Heart right ventricle (tissue), 16 donors: ENCODE measurements at regions not wholly inside any gene's neighbourhood (a gene's known extent, or its start where the extent isn't known, plus 50 kb on each side); places are given as distances from the start of the nearest gene placed in this dataset.

Experiments used
- ATAC-seq, 8 donors: fragments of 200-7000 bp; cut with Tn5 transposase; one replicate each; pipeline ENCODE4 v1.9.1; 2020; ENCODE audit warnings: mild to moderate bottlenecking in 8 of 8, moderate library complexity in 8 of 8, moderate number of reproducible peaks in 1 of 8
- DNase-seq, 2 donors: peaks; one replicate each; pipeline ENCODE4 v3.0.0-alpha.2; 2020
- H3K27ac ChIP-seq, 10 donors: fragments of 200-600 bp; sonication (generic) in 2 of 10; one replicate each; pipeline versions ENCODE4 v1.5.0 to v1.8.0; 2020 to 2022; ENCODE audit warnings: mild to moderate bottlenecking in 3 of 10
- H3K27me3 ChIP-seq, 7 donors: fragments of 200-600 bp; one replicate each; pipeline ENCODE4 v1.8.0; 2021 to 2022; ENCODE audit warnings: mild to moderate bottlenecking in 2 of 7
- H3K36me3 ChIP-seq, 9 donors: fragments of 200-600 bp; sonication (generic) in 1 of 9; one replicate each; pipeline versions ENCODE4 v1.5.0 to v1.8.0; 2020 to 2022; ENCODE audit warnings: mild to moderate bottlenecking in 2 of 9
- H3K4me1 ChIP-seq, 9 donors: fragments of 200-600 bp; sonication (generic) in 1 of 9; one replicate each; pipeline versions ENCODE4 v1.5.0 to v1.8.0; 2020 to 2022; ENCODE audit warnings: mild to moderate bottlenecking in 4 of 9
- H3K4me3 ChIP-seq, 10 donors: fragments of 200-600 bp; sonication (generic) in 2 of 10; one replicate each; pipeline versions ENCODE4 v1.5.0 to v1.8.0; 2020 to 2022; ENCODE audit warnings: mild to moderate bottlenecking in 7 of 10, moderate library complexity in 2 of 10
- H3K9me3 ChIP-seq, 11 donors: fragments of 200-600 bp in 10 of 11; sonication (generic) in 2 of 11; one replicate each; pipeline versions ENCODE4 v1.5.0 to v1.8.0; 2013 to 2022; ENCODE audit warnings: mild to moderate bottlenecking in 2 of 11, control low read depth in 1 of 11, moderate library complexity in 1 of 11
- WGBS, 2 donors: extraction: QIAGEN DNeasy Blood & Tissue Kit; methylation state at CpG; one replicate each; pipeline ENCODE4 v1.1.7; 2013; ENCODE audit warnings: inconsistent platforms in 1 of 2; 5-methylcytosine and 5-hydroxymethylcytosine counted together
- intact Hi-C, 10 donors: fragments of 100-400 bp; cut with DNase I; formaldehyde crosslinking; loops; one replicate each; pipeline versions ENCODE4 v1.11.1 to v1.14.2; 2022
- TF ChIP-seq, protein P1 (sequence below), 9 donors: fragments of 200-600 bp; sonication (generic) in 2 of 9; IDR thresholded peaks; one replicate each; pipeline versions ENCODE4 v1.5.0 to v1.8.0; 2021 to 2022; ENCODE audit warnings: antibody characterized with exemption in 9 of 9, mild to moderate bottlenecking in 5 of 9, moderate library complexity in 1 of 9
- donor health status: Arrhythmogenic right ventricular cardiomyopathy.
- donor health status: ischemic (EF 13 %, LVEDD 7.1; RV severe dilation, severe dysfunction).
- donor health status: healthy with polysubstance abuse.
- donor health status: DM: no; HTN: yes; CAD: no.
- donor health status: DM: no; HTN: no; CAD: no.
- donor health status: ischemic (EF 25% LVEDD 6.9; RV normal size, moderate dysfunction).
- donor health status: ischemic (EF 25% LVEDD 5.7; RV mildly dilated, moderate dysfunction).
- donor health status: healthy.
- donor health status: DM: yes; HTN: yes; CAD: no.
- donor health status: Ischemic cardiomyopathy.
- donor health status: ischemic (EF 35%, LVEDD 5.7; RV mildly dilated, moderate dysfunction).
- donor health status: nonischemic (EF 11% LVEDD 7.7; RV severe dilation, severe dysfunction).
- donor health status: DM: yes; HTN: yes; CAD: no.
- donor health status: PGD.
- donor health status: ischemic (EF 29% LVEDD 5.4; RV normal size, mild dysfunction).
- donor health status: nonischemic (EF 23%, LVEDD 6.1; RV moderate dilation, normal function).

DNA sequence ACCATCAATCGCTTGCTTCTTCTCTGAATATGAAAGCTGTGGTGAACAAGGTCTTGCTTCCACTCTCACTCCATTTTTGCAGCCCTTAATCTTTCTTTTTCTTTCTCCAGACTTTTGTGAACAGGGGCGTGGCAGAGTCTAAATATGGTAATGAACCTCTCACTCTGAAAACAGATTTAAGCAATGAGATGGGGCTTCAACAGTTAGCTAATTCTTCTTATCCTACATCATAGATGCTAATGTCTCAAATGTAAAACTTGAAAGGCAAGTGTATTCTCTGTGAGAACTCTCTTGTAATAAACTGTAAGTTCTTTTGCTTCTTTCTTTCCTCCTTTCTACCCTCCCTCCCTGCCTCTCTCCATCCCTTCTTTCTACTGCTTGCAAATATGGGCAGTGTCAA, 106.5 kb upstream of the ANK2 start:
- WGBS, 2 donors = 87 to 88% methylated on average over 2 of the region's 2 CpGs
- ATAC-seq (no peak), DNase-seq (no peak)
- no peak overlapping the region for H3K27ac ChIP-seq
- no peaks in the 10 kb centered on the region for H3K27me3 ChIP-seq
- no peaks in the 10 kb centered on the region for H3K4me1 ChIP-seq
- H3K4me3 ChIP-seq = no peak overlapping the region
- TF ChIP-seq, protein P1, sequence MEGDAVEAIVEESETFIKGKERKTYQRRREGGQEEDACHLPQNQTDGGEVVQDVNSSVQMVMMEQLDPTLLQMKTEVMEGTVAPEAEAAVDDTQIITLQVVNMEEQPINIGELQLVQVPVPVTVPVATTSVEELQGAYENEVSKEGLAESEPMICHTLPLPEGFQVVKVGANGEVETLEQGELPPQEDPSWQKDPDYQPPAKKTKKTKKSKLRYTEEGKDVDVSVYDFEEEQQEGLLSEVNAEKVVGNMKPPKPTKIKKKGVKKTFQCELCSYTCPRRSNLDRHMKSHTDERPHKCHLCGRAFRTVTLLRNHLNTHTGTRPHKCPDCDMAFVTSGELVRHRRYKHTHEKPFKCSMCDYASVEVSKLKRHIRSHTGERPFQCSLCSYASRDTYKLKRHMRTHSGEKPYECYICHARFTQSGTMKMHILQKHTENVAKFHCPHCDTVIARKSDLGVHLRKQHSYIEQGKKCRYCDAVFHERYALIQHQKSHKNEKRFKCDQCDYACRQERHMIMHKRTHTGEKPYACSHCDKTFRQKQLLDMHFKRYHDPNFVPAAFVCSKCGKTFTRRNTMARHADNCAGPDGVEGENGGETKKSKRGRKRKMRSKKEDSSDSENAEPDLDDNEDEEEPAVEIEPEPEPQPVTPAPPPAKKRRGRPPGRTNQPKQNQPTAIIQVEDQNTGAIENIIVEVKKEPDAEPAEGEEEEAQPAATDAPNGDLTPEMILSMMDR (IDR thresholded peaks at IDR 0.05) = no peak
- intact Hi-C loops = loop anchor here in 2 of 10 donors (10.0 kb wide), 2 partner anchors 152 to 308 kb away; partner anchors contain the start of genes LARP7 (in 1 of the 2) and ZGRF1 (in 1 of the 2)
- peaks cover 0 to 5% (median 0%) of the 10 kb centered on the region in 11 donors for H3K9me3 ChIP-seq
- H3K36me3 ChIP-seq = no peaks in the 10 kb centered on the region

DNA sequence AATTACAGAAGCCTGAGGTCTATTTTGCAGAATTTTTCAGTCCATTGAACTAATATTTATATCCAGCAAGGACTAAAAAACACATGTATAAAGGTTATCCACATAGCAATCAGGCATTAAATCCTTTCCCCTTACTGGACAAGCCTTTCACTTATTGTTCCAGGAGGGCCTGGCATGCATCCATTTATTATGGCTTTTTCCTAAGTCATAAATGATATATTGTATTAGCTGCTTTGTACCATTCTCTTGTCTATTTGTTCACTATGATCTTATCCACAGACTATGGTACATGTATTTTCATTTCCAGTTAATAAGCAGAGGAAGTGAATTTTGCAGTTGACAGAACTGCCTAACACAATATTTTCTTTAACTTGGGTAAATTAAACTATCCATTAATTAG, 105.4 kb upstream of the ANK2 start:
- H3K9me3 ChIP-seq = peaks cover 0 to 5% (median 0%) of the 10 kb centered on the region in 11 donors
- H3K4me3 ChIP-seq = no peak overlapping the region
- no peak for ATAC-seq
- H3K27ac ChIP-seq = no peak overlapping the region
- no peaks in the 10 kb centered on the region for H3K4me1 ChIP-seq
- intact Hi-C loops = loop anchor here in 2 of 10 donors (10.0 kb wide), 2 partner anchors 151 to 309 kb away; partner anchors contain the start of genes LARP7 (in 1 of the 2) and ZGRF1 (in 1 of the 2)
- no peaks in the 10 kb centered on the region for H3K36me3 ChIP-seq
- H3K27me3 ChIP-seq = no peaks in the 10 kb centered on the region
- no peak for DNase-seq
- TF ChIP-seq, protein P1 (IDR thresholded peaks at IDR 0.05) = no peak

DNA sequence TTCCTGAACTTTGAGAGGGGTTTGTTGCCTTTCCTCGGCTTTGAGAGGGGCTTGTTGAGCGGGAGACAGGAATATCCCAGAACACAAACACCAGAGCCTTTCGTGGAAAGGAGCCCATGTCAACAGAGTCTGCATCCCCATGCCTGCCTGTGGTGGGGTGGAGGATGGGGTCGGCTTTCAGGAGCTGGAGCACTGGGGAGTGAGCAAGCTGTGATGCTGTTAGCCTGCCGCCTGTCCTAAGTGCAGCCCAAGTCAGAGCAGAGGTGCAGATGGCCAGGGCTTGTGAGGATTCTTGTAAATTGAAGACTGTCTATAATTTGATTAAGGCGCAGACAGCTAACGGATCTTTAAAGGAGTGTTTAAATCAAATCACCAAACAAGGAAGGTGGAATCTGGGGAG, 103.3 kb upstream of the ANK2 start:
- Histone ChIP-seq H3K4me1 (no peaks in the 10 kb centered on the region), H3K9me3 (peaks cover 0 to 5% (median 0%) of the 10 kb centered on the region in 11 donors), H3K27me3 (no peaks in the 10 kb centered on the region), H3K4me3 (no peak overlapping the region), H3K27ac (no peak overlapping the region), H3K36me3 (no peaks in the 10 kb centered on the region)
- ATAC-seq (no peak), DNase-seq (no peak)
- TF ChIP-seq, protein P1 (IDR thresholded peaks at IDR 0.05) = no peak
- intact Hi-C loops = loop anchor here in 3 of 10 donors (5.0 to 10.0 kb wide), 3 partner anchors 149 to 314 kb away; partner anchors contain the start of genes LARP7 (in 1 of the 3) and ZGRF1 (in 1 of the 3)
- 65 to 76% methylated on average over 7 of the region's 7 CpGs for WGBS, 2 donors

DNA sequence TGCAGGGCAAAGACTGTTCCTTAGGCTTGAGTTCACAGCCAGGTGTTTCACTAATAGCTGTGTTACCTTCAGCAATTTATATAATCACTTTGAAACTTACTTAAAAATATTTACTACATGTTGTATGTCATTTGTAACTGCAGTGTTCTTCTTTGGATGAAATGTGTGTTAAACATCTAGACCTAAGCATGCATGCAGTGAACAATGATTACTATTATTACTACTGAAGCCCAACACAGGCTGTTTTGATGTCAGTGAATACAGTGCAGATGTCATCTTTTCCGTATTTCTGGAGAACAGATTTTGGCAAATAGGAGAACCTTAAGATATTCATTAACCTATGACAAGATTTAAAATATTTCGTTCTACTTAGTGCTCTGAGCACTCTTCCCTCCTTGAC, 101.8 kb upstream of the ANK2 start:
- Histone ChIP-seq H3K36me3 (no peaks in the 10 kb centered on the region), H3K4me1 (no peaks in the 10 kb centered on the region), H3K9me3 (peaks cover 0 to 5% (median 0%) of the 10 kb centered on the region in 11 donors), H3K4me3 (no peak overlapping the region), H3K27ac (no peak overlapping the region), H3K27me3 (no peaks in the 10 kb centered on the region)
- 70 to 80% methylated on average over 2 of the region's 2 CpGs for WGBS, 2 donors
- intact Hi-C loops = loop anchor here in 3 of 10 donors (5.0 to 10.0 kb wide), 3 partner anchors 147 to 315 kb away; partner anchors contain the start of genes LARP7 (in 1 of the 3) and ZGRF1 (in 1 of the 3)
- TF ChIP-seq, protein P1 (IDR thresholded peaks at IDR 0.05) = no peak
- DNase-seq (no peak), ATAC-seq (no peak)
